ENCODE measurements at regions not wholly inside any gene's neighbourhood (a gene's known extent, or its start where the extent isn't known, plus 50 kb on each side); places are given as distances from the start of the nearest gene placed in this dataset.

DNA sequence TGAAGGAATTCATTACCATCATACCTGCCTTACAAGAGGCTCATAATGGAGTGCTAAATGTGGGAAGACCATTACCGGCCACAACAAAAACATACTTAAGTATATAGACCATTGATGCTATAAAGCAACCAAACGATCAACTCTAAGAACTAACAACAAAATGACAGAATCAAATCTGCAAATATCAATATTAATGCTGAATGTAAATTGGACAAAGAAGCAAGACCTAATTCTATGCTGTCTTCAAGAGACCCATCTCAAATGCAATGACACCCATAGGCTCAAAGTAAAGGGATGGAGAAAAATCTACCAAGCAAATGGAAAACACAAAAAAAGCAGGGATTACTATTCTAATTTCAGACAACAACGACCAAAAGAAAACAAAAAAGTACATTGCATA is 52.3 kb upstream of the GPC6 start:
- H3K4me3 ChIP-seq (ENCODE audit: low read depth, low read length), result no peak overlapping the region
- in situ Hi-C loops (cut with HindIII; ENCODE audit: low sequenced_read_pairs), result no loop called here
- DNase-seq (ENCODE audit: low read depth), result no peak
- TF ChIP-seq, protein P1, sequence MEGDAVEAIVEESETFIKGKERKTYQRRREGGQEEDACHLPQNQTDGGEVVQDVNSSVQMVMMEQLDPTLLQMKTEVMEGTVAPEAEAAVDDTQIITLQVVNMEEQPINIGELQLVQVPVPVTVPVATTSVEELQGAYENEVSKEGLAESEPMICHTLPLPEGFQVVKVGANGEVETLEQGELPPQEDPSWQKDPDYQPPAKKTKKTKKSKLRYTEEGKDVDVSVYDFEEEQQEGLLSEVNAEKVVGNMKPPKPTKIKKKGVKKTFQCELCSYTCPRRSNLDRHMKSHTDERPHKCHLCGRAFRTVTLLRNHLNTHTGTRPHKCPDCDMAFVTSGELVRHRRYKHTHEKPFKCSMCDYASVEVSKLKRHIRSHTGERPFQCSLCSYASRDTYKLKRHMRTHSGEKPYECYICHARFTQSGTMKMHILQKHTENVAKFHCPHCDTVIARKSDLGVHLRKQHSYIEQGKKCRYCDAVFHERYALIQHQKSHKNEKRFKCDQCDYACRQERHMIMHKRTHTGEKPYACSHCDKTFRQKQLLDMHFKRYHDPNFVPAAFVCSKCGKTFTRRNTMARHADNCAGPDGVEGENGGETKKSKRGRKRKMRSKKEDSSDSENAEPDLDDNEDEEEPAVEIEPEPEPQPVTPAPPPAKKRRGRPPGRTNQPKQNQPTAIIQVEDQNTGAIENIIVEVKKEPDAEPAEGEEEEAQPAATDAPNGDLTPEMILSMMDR (IDR thresholded peaks at IDR 0.05; ENCODE audit: low read depth, low read length, missing control alignments), result no peak

Data from astrocyte of the cerebellum (primary cell).